Gastroesophageal sphincter (tissue), 3 donors: ENCODE measurements at regions not wholly inside any gene's neighbourhood (a gene's known extent, or its start where the extent isn't known, plus 50 kb on each side); places are given as distances from the start of the nearest gene placed in this dataset.

Experiments
- POLR2A ChIP-seq, 2 donors: fragments of 450-650 bp; IDR thresholded peaks; one replicate each; pipeline ENCODE4 v1.6.1; 2017; ENCODE audit warnings: antibody characterized with exemption in 2 of 2, mild to moderate bottlenecking in 2 of 2, moderate library complexity in 1 of 2
- TF ChIP-seq, protein P1 (sequence below), 4 experiments: fragments of 200-600 bp in 2 of 4; fragments of 450-650 bp in 2 of 4; sonication (generic) in 1 of 4; IDR thresholded peaks; one replicate each; pipeline ENCODE4 v1.5.1; 2017 to 2019; ENCODE audit warnings: antibody characterized with exemption in 4 of 4, mild to moderate bottlenecking in 2 of 4, moderate library complexity in 2 of 4

DNA sequence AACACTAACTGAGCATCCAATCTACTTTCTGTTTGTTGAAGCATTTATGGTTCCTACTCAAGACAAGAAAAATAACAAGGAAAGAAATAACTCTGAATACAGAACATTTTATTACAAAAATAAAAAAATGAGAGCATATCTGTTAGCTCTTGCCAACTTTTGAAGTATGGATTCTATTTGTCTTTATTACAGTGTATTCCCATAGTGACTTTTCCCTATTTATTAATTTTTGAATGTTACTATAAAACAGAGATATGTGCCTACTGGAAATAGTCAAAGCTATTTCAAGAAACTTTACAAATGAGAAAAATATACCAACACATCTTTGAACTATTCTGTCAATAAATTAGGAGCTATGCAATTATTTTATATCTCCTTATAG, 153.0 kb downstream of the HLX start:
- TF ChIP-seq, protein P1, sequence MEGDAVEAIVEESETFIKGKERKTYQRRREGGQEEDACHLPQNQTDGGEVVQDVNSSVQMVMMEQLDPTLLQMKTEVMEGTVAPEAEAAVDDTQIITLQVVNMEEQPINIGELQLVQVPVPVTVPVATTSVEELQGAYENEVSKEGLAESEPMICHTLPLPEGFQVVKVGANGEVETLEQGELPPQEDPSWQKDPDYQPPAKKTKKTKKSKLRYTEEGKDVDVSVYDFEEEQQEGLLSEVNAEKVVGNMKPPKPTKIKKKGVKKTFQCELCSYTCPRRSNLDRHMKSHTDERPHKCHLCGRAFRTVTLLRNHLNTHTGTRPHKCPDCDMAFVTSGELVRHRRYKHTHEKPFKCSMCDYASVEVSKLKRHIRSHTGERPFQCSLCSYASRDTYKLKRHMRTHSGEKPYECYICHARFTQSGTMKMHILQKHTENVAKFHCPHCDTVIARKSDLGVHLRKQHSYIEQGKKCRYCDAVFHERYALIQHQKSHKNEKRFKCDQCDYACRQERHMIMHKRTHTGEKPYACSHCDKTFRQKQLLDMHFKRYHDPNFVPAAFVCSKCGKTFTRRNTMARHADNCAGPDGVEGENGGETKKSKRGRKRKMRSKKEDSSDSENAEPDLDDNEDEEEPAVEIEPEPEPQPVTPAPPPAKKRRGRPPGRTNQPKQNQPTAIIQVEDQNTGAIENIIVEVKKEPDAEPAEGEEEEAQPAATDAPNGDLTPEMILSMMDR (IDR thresholded peaks at IDR 0.05) = no peak
- TF ChIP-seq POLR2A (IDR thresholded peaks at IDR 0.05) = no peak
